Liver (tissue), 3 donors: ENCODE measurements at regions not wholly inside any gene's neighbourhood (a gene's known extent, or its start where the extent isn't known, plus 50 kb on each side); places are given as distances from the start of the nearest gene placed in this dataset.

Experiments
- JUND ChIP-seq, 2 donors: IDR thresholded peaks; 2 replicates each; pipeline ENCODE4 v1.6.1; 2016; ENCODE audit warnings: antibody characterized with exemption in 2 of 2
- TAF1 ChIP-seq: conservative IDR thresholded peaks from 2 replicates; pipeline ENCODE4 v1.6.1; 2016; ENCODE audit warnings: antibody characterized with exemption, mild to moderate bottlenecking
- TF ChIP-seq, protein P1 (sequence below): fragments of 150-350 bp; IDR thresholded peaks from 2 replicates; pipeline ENCODE4 v1.5.1; 2017; ENCODE audit warnings: improper control_type of control experiment, low read depth, low read length; ENCODE audit not compliant: missing input control
- donor health status: healthy.
- donor health status: healthy.

DNA sequence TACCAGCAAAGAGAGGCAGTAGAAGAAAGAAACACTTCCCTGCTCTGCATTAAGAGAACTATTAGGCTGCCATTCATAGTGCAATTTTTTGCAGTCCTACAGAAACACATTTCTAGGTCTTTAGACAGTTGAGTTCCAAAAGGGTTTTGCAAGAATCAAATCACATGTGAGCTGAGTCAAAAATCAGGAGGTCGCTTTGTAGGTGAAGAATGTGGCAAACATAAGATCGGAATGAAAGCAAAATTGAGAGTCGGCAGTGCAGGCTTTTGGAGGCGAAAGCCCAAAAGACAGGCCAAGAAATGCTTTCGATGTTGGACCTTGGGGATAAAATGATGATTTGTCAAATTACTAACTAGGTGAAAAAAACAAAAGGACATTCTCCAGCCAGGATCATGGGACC, 213.5 kb upstream of the NRIP1 start:
- TF ChIP-seq, protein P1, sequence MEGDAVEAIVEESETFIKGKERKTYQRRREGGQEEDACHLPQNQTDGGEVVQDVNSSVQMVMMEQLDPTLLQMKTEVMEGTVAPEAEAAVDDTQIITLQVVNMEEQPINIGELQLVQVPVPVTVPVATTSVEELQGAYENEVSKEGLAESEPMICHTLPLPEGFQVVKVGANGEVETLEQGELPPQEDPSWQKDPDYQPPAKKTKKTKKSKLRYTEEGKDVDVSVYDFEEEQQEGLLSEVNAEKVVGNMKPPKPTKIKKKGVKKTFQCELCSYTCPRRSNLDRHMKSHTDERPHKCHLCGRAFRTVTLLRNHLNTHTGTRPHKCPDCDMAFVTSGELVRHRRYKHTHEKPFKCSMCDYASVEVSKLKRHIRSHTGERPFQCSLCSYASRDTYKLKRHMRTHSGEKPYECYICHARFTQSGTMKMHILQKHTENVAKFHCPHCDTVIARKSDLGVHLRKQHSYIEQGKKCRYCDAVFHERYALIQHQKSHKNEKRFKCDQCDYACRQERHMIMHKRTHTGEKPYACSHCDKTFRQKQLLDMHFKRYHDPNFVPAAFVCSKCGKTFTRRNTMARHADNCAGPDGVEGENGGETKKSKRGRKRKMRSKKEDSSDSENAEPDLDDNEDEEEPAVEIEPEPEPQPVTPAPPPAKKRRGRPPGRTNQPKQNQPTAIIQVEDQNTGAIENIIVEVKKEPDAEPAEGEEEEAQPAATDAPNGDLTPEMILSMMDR = no peak
- TF ChIP-seq TAF1 (no peak), JUND (IDR thresholded peaks at IDR 0.05) (no peak)
